Activated naive CD8-positive, alpha-beta T cell treated with anti-CD3 and anti-CD28 coated beads, Interleukin-2, amount 50 U/mL, for 24 hours (primary cell): ENCODE measurements at regions not wholly inside any gene's neighbourhood (a gene's known extent, or its start where the extent isn't known, plus 50 kb on each side); places are given as distances from the start of the nearest gene placed in this dataset.
A peak's percentile ranks its signal among the peaks of the same experiment; 100 is the strongest.
"Not testable (repeated sequence)": the region's sequence is repeated elsewhere in the genome, so short reads cannot be mapped to it uniquely, and the experiment has no call there.

Experiments
- ATAC-seq: fragments of 150-1000 bp; cut with Tn5 transposase; one replicate; pipeline ENCODE4 v1.10.0; 2021
- DNase-seq: peaks from one replicate; pipeline ENCODE4 v3.0.0; 2021
- H3K27ac Mint-ChIP-seq: one replicate; pipeline ENCODE4 v1.8.0; 2021; ENCODE audit warnings: mild to moderate bottlenecking, mixed read lengths
- H3K27me3 Mint-ChIP-seq: one replicate; pipeline ENCODE4 v1.8.0; 2021; ENCODE audit warnings: mixed read lengths
- H3K36me3 Mint-ChIP-seq: one replicate; pipeline ENCODE4 v1.8.0; 2021; ENCODE audit warnings: low read depth, mixed read lengths
- H3K4me1 Mint-ChIP-seq: one replicate; pipeline ENCODE4 v1.8.0; 2021; ENCODE audit warnings: mixed read lengths
- H3K4me3 Mint-ChIP-seq: one replicate; pipeline ENCODE4 v1.8.0; 2021; ENCODE audit warnings: mild to moderate bottlenecking, moderate library complexity, mixed read lengths
- H3K9me3 Mint-ChIP-seq: one replicate; pipeline ENCODE4 v1.8.0; 2021; ENCODE audit warnings: mixed read lengths

GRCh38 chr6:141956046-141956761 is 176.5 kb upstream of the GJE1 start:
- Mint-ChIP-seq H3K9me3 (peaks cover 35% of the 10 kb centered on the region), H3K4me1 (no peaks in the 10 kb centered on the region), H3K36me3 (peaks cover 6% of the 10 kb centered on the region), H3K27me3 (no peaks in the 10 kb centered on the region), H3K4me3 (no peak overlapping the region), H3K27ac (no peak overlapping the region)
- DNase-seq, result no peak
- ATAC-seq, result no peak

GRCh38 chr6:141953072-141953471 is 179.7 kb upstream of the GJE1 start:
- ATAC-seq (no peak), DNase-seq (no peak)
- Mint-ChIP-seq H3K27me3 (no peaks in the 10 kb centered on the region), H3K4me1 (no peaks in the 10 kb centered on the region), H3K4me3 (no peak overlapping the region), H3K36me3 (peaks cover 6% of the 10 kb centered on the region), H3K27ac (no peak overlapping the region), H3K9me3 (peaks cover 35% of the 10 kb centered on the region)

DNA sequence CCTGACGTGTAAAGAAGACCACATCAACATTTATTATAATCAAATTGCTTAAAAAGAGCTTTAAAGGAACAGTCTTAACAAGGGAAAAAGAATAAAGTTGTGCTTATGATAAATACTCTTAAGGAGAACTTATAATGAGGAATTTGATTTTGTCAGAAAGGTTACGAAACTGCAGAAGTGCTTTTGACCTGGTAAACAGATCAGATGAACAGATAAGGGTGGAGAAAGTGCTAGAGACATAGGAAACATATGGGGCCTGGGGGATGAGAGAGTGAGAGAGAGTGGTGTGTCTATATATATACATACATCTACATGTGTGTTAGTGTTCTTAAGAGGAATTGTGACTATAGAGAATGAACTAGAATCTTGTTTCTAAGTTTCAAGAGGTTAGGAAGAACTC is 186.2 kb upstream of the GJE1 start:
- H3K27me3 Mint-ChIP-seq, result no peaks in the 10 kb centered on the region
- H3K4me3 Mint-ChIP-seq, result no peak overlapping the region
- ATAC-seq (no peak), DNase-seq (no peak)
- no peak overlapping the region for H3K27ac Mint-ChIP-seq
- no peaks in the 10 kb centered on the region for H3K4me1 Mint-ChIP-seq
- H3K9me3 Mint-ChIP-seq, result peaks cover 27% of the 10 kb centered on the region
- H3K36me3 Mint-ChIP-seq, result peaks cover 2% of the 10 kb centered on the region

- DNase-seq (no peak), ATAC-seq (no peak)
- Mint-ChIP-seq H3K27ac (no peak overlapping the region), H3K4me1 (no peaks in the 10 kb centered on the region), H3K4me3 (no peak overlapping the region), H3K9me3 (peaks cover 18% of the 10 kb centered on the region), H3K36me3 (peaks cover 2% of the 10 kb centered on the region), H3K27me3 (no peaks in the 10 kb centered on the region)
These were observed 194.1 kb upstream of the GJE1 start for GRCh38 chr6:141938664-141939063.

- H3K36me3 Mint-ChIP-seq, result no peaks in the 10 kb centered on the region
- no peak overlapping the region for H3K4me3 Mint-ChIP-seq
- H3K27ac Mint-ChIP-seq, result no peak overlapping the region
- no peaks in the 10 kb centered on the region for H3K4me1 Mint-ChIP-seq
- DNase-seq (no peak), ATAC-seq (no peak)
- no peaks in the 10 kb centered on the region for H3K9me3 Mint-ChIP-seq
- no peaks in the 10 kb centered on the region for H3K27me3 Mint-ChIP-seq
These were observed 200.0 kb upstream of the GJE1 start for GRCh38 chr6:141932685-141933084.

DNA sequence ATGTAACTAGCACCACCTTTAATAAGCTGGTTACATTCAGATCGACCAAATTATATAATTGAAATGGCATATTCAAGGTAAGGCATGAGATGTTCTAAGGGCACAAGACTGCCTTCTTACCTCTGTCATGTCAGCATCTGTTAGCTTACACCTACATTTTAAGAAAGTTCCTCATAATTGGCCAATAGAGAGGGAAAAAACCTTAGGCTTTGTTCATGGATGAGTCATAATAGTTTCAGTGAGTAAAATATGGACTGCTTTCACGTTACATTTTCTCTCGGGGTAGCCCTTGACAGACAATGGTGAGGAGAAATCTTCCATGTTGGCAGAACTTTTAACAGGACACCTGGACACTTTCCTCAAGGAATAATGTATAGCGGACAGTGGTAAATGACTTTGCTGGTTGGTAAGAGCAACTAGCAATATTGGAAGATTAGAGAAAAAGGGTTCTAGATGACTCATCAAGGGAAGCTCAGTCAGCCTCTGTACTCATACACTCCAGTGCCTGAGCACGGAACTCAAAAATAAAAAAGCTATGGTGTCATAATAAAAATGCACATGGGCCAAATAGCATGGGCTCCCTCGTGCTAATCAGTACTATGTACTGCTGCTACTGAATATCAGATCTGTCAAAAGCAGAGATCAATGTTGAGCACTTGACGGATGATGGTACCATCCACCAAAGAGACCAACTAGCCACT is 206.4 kb upstream of the GJE1 start:
- peak; percentile 66 for ATAC-seq
- H3K27me3 Mint-ChIP-seq, H3K4me3 Mint-ChIP-seq, H3K36me3 Mint-ChIP-seq, DNase-seq, H3K9me3 Mint-ChIP-seq, H3K4me1 Mint-ChIP-seq, H3K27ac Mint-ChIP-seq: not testable (repeated sequence)

- no peak for DNase-seq
- no peaks in the 10 kb centered on the region for H3K36me3 Mint-ChIP-seq
- H3K4me1 Mint-ChIP-seq, result peaks cover 4% of the 10 kb centered on the region
- no peak overlapping the region for H3K27ac Mint-ChIP-seq
- peaks cover 10% of the 10 kb centered on the region for H3K9me3 Mint-ChIP-seq
- no peak for ATAC-seq
- H3K27me3 Mint-ChIP-seq, result no peaks in the 10 kb centered on the region
- no peak overlapping the region for H3K4me3 Mint-ChIP-seq
These were observed 207.7 kb upstream of the GJE1 start for GRCh38 chr6:141925001-141925400.

GRCh38 chr6:141922898-141923297 is 209.8 kb upstream of the GJE1 start:
- no peaks in the 10 kb centered on the region for H3K27me3 Mint-ChIP-seq
- ATAC-seq (no peak), DNase-seq (no peak)
- H3K4me3 Mint-ChIP-seq, result no peak overlapping the region
- H3K36me3 Mint-ChIP-seq, result no peaks in the 10 kb centered on the region
- H3K4me1 Mint-ChIP-seq, result peaks cover 4% of the 10 kb centered on the region
- peaks cover 10% of the 10 kb centered on the region for H3K9me3 Mint-ChIP-seq
- H3K27ac Mint-ChIP-seq, result no peak overlapping the region

GRCh38 chr6:141916682-141917505 is 215.8 kb upstream of the GJE1 start:
- not testable (repeated sequence) for H3K4me1 Mint-ChIP-seq, DNase-seq, H3K9me3 Mint-ChIP-seq, ATAC-seq, H3K4me3 Mint-ChIP-seq, H3K36me3 Mint-ChIP-seq, H3K27ac Mint-ChIP-seq, H3K27me3 Mint-ChIP-seq

DNA sequence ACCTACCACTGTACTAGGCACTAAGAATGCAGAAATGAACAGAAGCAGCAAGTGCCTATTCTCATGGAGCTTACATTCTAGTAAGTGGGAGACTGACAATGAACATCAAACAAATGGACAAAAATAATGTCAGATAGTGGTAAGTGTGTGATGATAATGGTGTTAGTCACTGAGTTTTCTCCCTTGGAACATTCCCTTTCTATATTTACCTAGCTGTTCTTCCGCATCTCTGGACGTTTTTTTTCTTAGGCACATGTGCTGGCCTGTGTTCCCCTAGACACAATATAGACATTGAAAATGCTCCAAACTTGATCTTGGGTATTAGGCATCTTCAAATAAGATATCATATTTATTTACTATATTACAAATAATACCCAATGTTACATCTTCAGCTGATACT is 218.1 kb upstream of the GJE1 start:
- DNase-seq (no peak), ATAC-seq (no peak)
- Mint-ChIP-seq H3K4me1 (peaks cover 2% of the 10 kb centered on the region), H3K27me3 (no peaks in the 10 kb centered on the region), H3K36me3 (no peaks in the 10 kb centered on the region), H3K9me3 (no peaks in the 10 kb centered on the region), H3K27ac (no peak overlapping the region), H3K4me3 (no peak overlapping the region)

- H3K27me3 Mint-ChIP-seq, result no peaks in the 10 kb centered on the region
- ATAC-seq, result no peak
- peaks cover 8% of the 10 kb centered on the region for H3K9me3 Mint-ChIP-seq
- H3K4me1 Mint-ChIP-seq, result no peaks in the 10 kb centered on the region
- H3K4me3 Mint-ChIP-seq, result no peak overlapping the region
- no peak overlapping the region for H3K27ac Mint-ChIP-seq
- no peak for DNase-seq
- H3K36me3 Mint-ChIP-seq, result no peaks in the 10 kb centered on the region
These were observed 226.1 kb upstream of the GJE1 start for GRCh38 chr6:141906569-141907080.

DNA sequence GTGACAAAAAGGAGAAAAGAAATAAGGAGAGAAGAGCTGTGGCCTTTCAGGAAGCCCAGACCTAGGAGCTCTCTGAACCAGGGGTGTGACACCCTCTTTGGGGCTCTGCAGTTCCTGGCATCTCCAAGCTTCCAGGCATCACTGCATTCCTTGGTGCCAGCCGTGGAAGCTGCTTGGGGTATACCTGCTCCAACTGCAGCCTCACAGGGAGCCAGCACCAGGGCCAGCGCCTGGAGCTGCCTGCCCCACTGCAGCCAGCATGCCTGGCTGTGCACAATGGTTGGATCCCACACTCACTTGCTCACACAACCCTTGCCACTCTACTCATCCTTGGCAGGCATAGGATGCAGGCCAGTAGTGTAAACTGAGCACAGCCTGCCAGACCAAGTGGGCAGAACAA is 242.1 kb upstream of the GJE1 start:
- H3K4me3 Mint-ChIP-seq, result no peak overlapping the region
- H3K4me1 Mint-ChIP-seq, result no peaks in the 10 kb centered on the region
- H3K36me3 Mint-ChIP-seq, result peaks cover 2% of the 10 kb centered on the region
- no peaks in the 10 kb centered on the region for H3K27me3 Mint-ChIP-seq
- H3K9me3 Mint-ChIP-seq, result peaks cover 28% of the 10 kb centered on the region
- no peak overlapping the region for H3K27ac Mint-ChIP-seq
- DNase-seq (no peak), ATAC-seq (no peak)

- Mint-ChIP-seq H3K27me3 (no peaks in the 10 kb centered on the region), H3K36me3 (peaks cover 3% of the 10 kb centered on the region), H3K4me3 (no peak overlapping the region), H3K9me3 (peaks cover 47% of the 10 kb centered on the region), H3K27ac (no peak overlapping the region), H3K4me1 (peaks cover 2% of the 10 kb centered on the region)
- DNase-seq (no peak), ATAC-seq (no peak)
These were observed 247.9 kb upstream of the GJE1 start for GRCh38 chr6:141884850-141885249.

- no peak overlapping the region for H3K4me3 Mint-ChIP-seq
- no peaks in the 10 kb centered on the region for H3K36me3 Mint-ChIP-seq
- ATAC-seq (no peak), DNase-seq (no peak)
- no peaks in the 10 kb centered on the region for H3K27me3 Mint-ChIP-seq
- H3K27ac Mint-ChIP-seq, result no peak overlapping the region
- peaks cover 2% of the 10 kb centered on the region for H3K4me1 Mint-ChIP-seq
- H3K9me3 Mint-ChIP-seq, result peaks cover 16% of the 10 kb centered on the region
These were observed 254.0 kb upstream of the GJE1 start for GRCh38 chr6:141878686-141879085.
